Esophagus muscularis mucosa (tissue), 4 donors: ENCODE measurements at regions not wholly inside any gene's neighbourhood (a gene's known extent, or its start where the extent isn't known, plus 50 kb on each side); places are given as distances from the start of the nearest gene placed in this dataset.

Source experiments
- DNase-seq: peaks from one replicate; pipeline ENCODE4 v3.0.0-alpha.2; 2017; ENCODE audit errors: extremely low spot score
- H3K27ac ChIP-seq, 4 donors: fragments of 200-600 bp; sonication (generic); replicated peaks in 1 of 4; 1 replicate in 3 of 4; 2 replicates in 1 of 4; pipeline ENCODE4 v1.5.1; 2016 to 2019; ENCODE audit warnings: mild to moderate bottlenecking in 1 of 4
- H3K27me3 ChIP-seq, 4 donors: fragments of 200-600 bp; sonication (generic); one replicate each; pipeline versions ENCODE4 v1.5.1 to v1.6.0; 2016 to 2019
- H3K36me3 ChIP-seq, 4 donors: fragments of 200-600 bp; sonication (generic); one replicate each; pipeline ENCODE4 v1.5.1; 2016 to 2019
- H3K4me1 ChIP-seq, 4 donors: fragments of 200-600 bp; sonication (generic); one replicate each; pipeline ENCODE4 v1.5.1; 2016 to 2019
- H3K4me3 ChIP-seq, 4 donors: fragments of 200-600 bp; sonication (generic); 1 replicate in 2 of 4; 2 replicates in 2 of 4; pipeline ENCODE4 v1.5.1; 2016 to 2019; ENCODE audit warnings: mild to moderate bottlenecking in 4 of 4, moderate library complexity in 1 of 4
- H3K9me3 ChIP-seq, 4 donors: fragments of 200-600 bp; sonication (generic); 1 replicate in 3 of 4; 2 replicates in 1 of 4; pipeline ENCODE4 v1.5.1; 2016 to 2019
- CTCF ChIP-seq, 3 experiments: fragments of 200-600 bp in 2 of 3; fragments of 450-650 bp in 1 of 3; sonication (generic) in 2 of 3; IDR thresholded peaks; one replicate each; pipeline ENCODE4 v1.5.1; 2017 to 2019; ENCODE audit warnings: antibody characterized with exemption in 3 of 3, mild to moderate bottlenecking in 2 of 3, moderate library complexity in 1 of 3
- EP300 ChIP-seq: sonication (generic); formaldehyde crosslinking; IDR thresholded peaks from one replicate; pipeline ENCODE4 v1.6.1; 2017; ENCODE audit warnings: antibody characterized with exemption
- POLR2A ChIP-seq: fragments of 450-650 bp; IDR thresholded peaks from one replicate; pipeline ENCODE4 v1.6.1; 2017; ENCODE audit warnings: antibody characterized with exemption, moderate library complexity, mild to moderate bottlenecking, low read depth
- POLR2AphosphoS5 ChIP-seq, 2 donors: sonication (generic); formaldehyde crosslinking; IDR thresholded peaks; one replicate each; pipeline ENCODE4 v1.6.1; 2017; ENCODE audit warnings: antibody characterized with exemption in 2 of 2
- WGBS: methylation state at CpG from one replicate; pipeline ENCODE4 v1.1.5; 2018; 5-methylcytosine and 5-hydroxymethylcytosine counted together
- intact Hi-C: fragments of 100-400 bp; cut with DNase I; formaldehyde crosslinking; loops from one replicate; pipeline ENCODE4 v1.15.1; 2023

GRCh38 chr12:90745211-90745610 lies 209.8 kb downstream of the CCER1 start:
- Histone ChIP-seq H3K27ac (no peak overlapping the region), H3K4me3 (no peak overlapping the region), H3K4me1 (no peaks in the 10 kb centered on the region), H3K27me3 (no peaks in the 10 kb centered on the region), H3K9me3 (peaks cover 0 to 6% (median 0%) of the 10 kb centered on the region in 4 donors), H3K36me3 (no peaks in the 10 kb centered on the region)
- intact Hi-C loops = no loop called here
- WGBS = 83% methylated on average over 1 of the region's 1 CpG
- TF ChIP-seq POLR2A (no peak), CTCF (IDR thresholded peaks at IDR 0.05) (no peak), EP300 (no peak), POLR2AphosphoS5 (IDR thresholded peaks at IDR 0.05) (no peak)
- DNase-seq = no peak

GRCh38 chr12:90741611-90742010 lies 213.4 kb downstream of the CCER1 start:
- no peaks in the 10 kb centered on the region for H3K36me3 ChIP-seq
- 76% methylated on average over 4 of the region's 4 CpGs for WGBS
- no peak for TF ChIP-seq CTCF (IDR thresholded peaks at IDR 0.05)
- no peak for TF ChIP-seq POLR2AphosphoS5 (IDR thresholded peaks at IDR 0.05)
- no peak for TF ChIP-seq EP300
- no peak for TF ChIP-seq POLR2A
- intact Hi-C loops = no loop called here
- no peak overlapping the region for H3K27ac ChIP-seq
- DNase-seq = no peak
- peaks cover 0 to 5% (median 0%) of the 10 kb centered on the region in 4 donors for H3K9me3 ChIP-seq
- H3K27me3 ChIP-seq = no peaks in the 10 kb centered on the region
- no peaks in the 10 kb centered on the region for H3K4me1 ChIP-seq
- no peak overlapping the region for H3K4me3 ChIP-seq

- H3K27me3 ChIP-seq = no peaks in the 10 kb centered on the region
- no peak overlapping the region for H3K27ac ChIP-seq
- H3K36me3 ChIP-seq = no peaks in the 10 kb centered on the region
- H3K4me1 ChIP-seq = no peaks in the 10 kb centered on the region
- no peak for DNase-seq
- intact Hi-C loops = no loop called here
- TF ChIP-seq POLR2A (no peak), POLR2AphosphoS5 (IDR thresholded peaks at IDR 0.05) (no peak), CTCF (IDR thresholded peaks at IDR 0.05) (no peak), EP300 (no peak)
- H3K9me3 ChIP-seq = no peaks in the 10 kb centered on the region
- WGBS = 90% methylated on average over 4 of the region's 4 CpGs
- H3K4me3 ChIP-seq = no peak overlapping the region
Observed at GRCh38 chr12:90729736-90730135, 225.2 kb downstream of the CCER1 start.

GRCh38 chr12:90712671-90713070 lies 242.3 kb downstream of the CCER1 start:
- WGBS = 49% methylated on average over 2 of the region's 2 CpGs

More at GRCh38 chr12:90712671-90713070, 242.3 kb downstream of the CCER1 start:
- no peaks in the 10 kb centered on the region for H3K27me3 ChIP-seq
- no peaks in the 10 kb centered on the region for H3K36me3 ChIP-seq
- TF ChIP-seq EP300 (no peak), CTCF (IDR thresholded peaks at IDR 0.05) (no peak), POLR2A (no peak), POLR2AphosphoS5 (IDR thresholded peaks at IDR 0.05) (no peak)
- H3K4me3 ChIP-seq = no peak overlapping the region
- no peaks in the 10 kb centered on the region for H3K9me3 ChIP-seq
- intact Hi-C loops = no loop called here
- no peaks in the 10 kb centered on the region for H3K4me1 ChIP-seq
- H3K27ac ChIP-seq = no peak overlapping the region
- no peak for DNase-seq
